ENCODE measurements at regions not wholly inside any gene's neighbourhood (a gene's known extent, or its start where the extent isn't known, plus 50 kb on each side); places are given as distances from the start of the nearest gene placed in this dataset.

DNA sequence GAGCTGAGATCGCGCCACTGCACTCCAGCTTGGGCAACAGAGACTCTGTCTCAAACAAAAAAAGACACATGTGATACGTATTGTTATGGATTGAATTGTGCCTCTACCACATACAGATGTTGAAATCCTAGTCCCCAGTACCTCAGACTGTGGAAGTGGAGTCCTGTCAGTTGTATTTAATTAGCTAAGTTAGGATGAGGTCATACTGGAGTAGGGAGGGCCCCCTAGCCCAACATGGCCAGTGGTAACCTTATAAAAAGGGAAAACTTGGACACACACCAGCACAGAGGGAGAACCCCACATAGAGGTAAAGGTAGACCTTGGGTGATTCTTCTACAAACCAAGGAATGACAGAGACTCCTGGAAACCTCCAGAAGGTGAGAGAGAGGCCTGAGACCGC lies 119.8 kb downstream of the GADD45G start:
- intact Hi-C loops (cut with DNase I): no loop called here

DNA sequence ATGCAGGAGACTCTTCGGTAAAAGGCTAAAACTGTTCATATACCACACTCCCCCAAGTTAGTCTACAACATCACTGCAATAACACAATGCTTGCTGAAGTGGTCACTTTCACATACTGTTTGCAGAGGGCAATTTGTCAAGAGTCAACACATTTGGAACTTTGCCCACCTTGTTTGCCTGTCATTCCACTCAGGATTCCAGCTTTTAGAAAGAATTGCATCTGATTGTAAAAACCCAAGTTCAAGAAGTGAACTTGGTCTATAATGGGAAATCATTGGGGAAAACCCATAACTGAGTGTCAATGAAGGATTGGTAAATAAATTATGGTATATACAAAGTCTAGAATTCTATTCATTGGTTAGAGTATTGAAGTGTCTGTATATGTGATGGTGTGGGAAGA lies 120.5 kb downstream of the GADD45G start:
- Histone ChIP-seq H3K27ac (no peak overlapping the region), H3K36me3 (no peaks in the 10 kb centered on the region), H3K27me3 (no peaks in the 10 kb centered on the region), H3K9me3 (no peaks in the 10 kb centered on the region), H3K4me3 (no peak overlapping the region), H3K4me1 (no peaks in the 10 kb centered on the region)
- no peak for TF ChIP-seq CTCF (IDR thresholded peaks at IDR 0.05)
- DNase-seq (ENCODE audit: low spot score in 2 of 2): no peak
- intact Hi-C loops (cut with DNase I): no loop called here

More for the DNA sequence above, 119.8 kb downstream of the GADD45G start:
- Histone ChIP-seq H3K4me1 (no peaks in the 10 kb centered on the region), H3K36me3 (no peaks in the 10 kb centered on the region), H3K27me3 (no peaks in the 10 kb centered on the region), H3K27ac (no peak overlapping the region), H3K4me3 (no peak overlapping the region), H3K9me3 (no peaks in the 10 kb centered on the region)
- DNase-seq (ENCODE audit: low spot score in 2 of 2): no peak
- TF ChIP-seq CTCF (IDR thresholded peaks at IDR 0.05): no peak

GRCh38 chr9:89729954-89730530 lies 125.2 kb downstream of the GADD45G start:
- no peak overlapping the region for H3K4me3 ChIP-seq
- no peak for TF ChIP-seq CTCF (IDR thresholded peaks at IDR 0.05)
- no peaks in the 10 kb centered on the region for H3K9me3 ChIP-seq
- no peaks in the 10 kb centered on the region for H3K27me3 ChIP-seq
- no peaks in the 10 kb centered on the region for H3K4me1 ChIP-seq
- H3K36me3 ChIP-seq: no peaks in the 10 kb centered on the region
- intact Hi-C loops (cut with DNase I): loop anchor here (10.0 kb wide), 1 partner anchor 365 kb away; no protein-coding TSS in a partner anchor
- no peak overlapping the region for H3K27ac ChIP-seq
- no peak for DNase-seq (ENCODE audit: low spot score in 2 of 2)

DNA sequence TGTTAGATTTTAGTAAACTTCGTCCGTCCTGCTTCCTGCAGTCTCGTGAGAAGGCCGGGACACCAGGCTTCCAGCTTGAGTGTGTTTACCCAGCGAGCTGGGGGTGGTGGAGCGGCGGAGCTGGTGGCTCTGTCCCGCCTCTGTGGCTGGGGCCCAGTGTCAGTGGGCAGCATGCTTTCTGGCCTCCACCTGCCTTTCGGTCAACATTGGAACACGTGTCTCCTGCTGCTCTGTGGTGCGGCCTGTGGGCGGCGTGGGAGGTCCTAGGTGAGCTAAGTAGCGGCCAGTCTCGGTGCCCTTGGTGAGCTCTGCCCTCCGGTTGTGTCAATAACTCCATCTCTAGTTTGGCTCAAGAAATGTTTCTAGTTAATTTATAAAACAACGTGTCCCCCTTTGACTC lies 125.9 kb downstream of the GADD45G start:
- H3K36me3 ChIP-seq: no peaks in the 10 kb centered on the region
- H3K4me1 ChIP-seq: no peaks in the 10 kb centered on the region
- no peaks in the 10 kb centered on the region for H3K9me3 ChIP-seq
- TF ChIP-seq CTCF (IDR thresholded peaks at IDR 0.05): no peak
- intact Hi-C loops (cut with DNase I): loop anchor here (10.0 kb wide), 1 partner anchor 364 kb away; no protein-coding TSS in a partner anchor
- no peak overlapping the region for H3K27ac ChIP-seq
- H3K4me3 ChIP-seq: no peak overlapping the region
- no peak for DNase-seq (ENCODE audit: low spot score in 2 of 2)
- no peaks in the 10 kb centered on the region for H3K27me3 ChIP-seq

DNA sequence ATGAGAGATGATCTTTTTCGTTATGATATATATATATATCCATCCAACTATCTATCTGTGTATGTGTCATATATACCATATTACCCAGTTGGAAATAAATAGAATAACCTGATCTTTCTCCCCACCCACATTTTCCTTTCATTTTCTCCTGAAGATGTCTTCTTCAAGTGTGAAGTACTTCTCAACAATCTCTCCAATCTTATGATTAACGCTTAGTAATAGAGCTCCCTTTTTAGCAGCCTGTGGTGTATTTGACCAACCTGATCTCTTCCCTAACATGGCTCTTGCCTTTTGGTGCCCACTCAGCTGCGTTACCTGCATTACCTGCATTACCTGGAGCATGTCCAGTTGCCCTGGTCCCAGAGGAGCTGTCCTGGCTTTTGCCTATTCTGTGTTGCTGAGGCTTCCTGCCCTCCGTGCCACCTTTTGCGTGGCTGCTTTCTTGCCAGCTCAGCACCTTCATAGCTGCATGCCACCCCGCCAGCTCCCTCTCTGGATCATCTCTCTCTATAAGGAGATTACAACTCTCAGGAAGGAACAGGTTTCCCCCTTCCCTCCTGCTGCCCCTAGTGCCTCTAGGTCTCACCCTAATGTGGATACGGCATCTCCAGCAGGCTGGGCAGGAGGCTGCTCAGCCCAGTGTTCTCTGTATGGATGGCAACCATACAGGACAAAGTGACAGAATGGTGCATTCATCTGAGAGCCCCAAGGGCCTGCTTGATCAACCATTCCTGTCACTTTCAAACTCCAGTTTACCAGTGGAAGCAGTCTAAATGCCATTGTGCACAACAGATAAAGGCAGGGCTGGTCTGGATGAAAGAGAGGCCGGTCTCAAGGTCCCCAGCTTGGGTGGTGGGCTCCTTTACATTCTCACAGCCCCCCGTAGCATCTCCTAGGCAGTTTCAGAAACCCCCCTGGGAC lies 126.7 kb downstream of the GADD45G start:
- H3K4me3 ChIP-seq: no peak overlapping the region
- no peak for TF ChIP-seq CTCF (IDR thresholded peaks at IDR 0.05)
- intact Hi-C loops (cut with DNase I): loop anchor here (10.0 kb wide), 1 partner anchor 363 kb away; no protein-coding TSS in a partner anchor
- H3K4me1 ChIP-seq: no peaks in the 10 kb centered on the region
- H3K27ac ChIP-seq: no peak overlapping the region
- DNase-seq (ENCODE audit: low spot score in 2 of 2): no peak
- H3K27me3 ChIP-seq: no peaks in the 10 kb centered on the region
- H3K9me3 ChIP-seq: no peaks in the 10 kb centered on the region
- no peaks in the 10 kb centered on the region for H3K36me3 ChIP-seq

All from ascending aorta (tissue), 2 donors.